ENCODE measurements at regions not wholly inside any gene's neighbourhood (a gene's known extent, or its start where the extent isn't known, plus 50 kb on each side); places are given as distances from the start of the nearest gene placed in this dataset.

- Histone ChIP-seq H3K36me3 (ENCODE audit: insufficient read depth, low read length, poor library complexity, severe bottlenecking) (no peaks in the 10 kb centered on the region), H3K4me3 (ENCODE audit: low read depth, low read length, poor library complexity, severe bottlenecking) (no peak overlapping the region), H3K9me3 (ENCODE audit: low read depth, low read length, poor library complexity, severe bottlenecking) (no peaks in the 10 kb centered on the region), H3K4me1 (ENCODE audit: insufficient read depth, low read length, poor library complexity, severe bottlenecking) (peaks cover 17% of the 10 kb centered on the region), H3K27me3 (replicated peaks; ENCODE audit: insufficient read depth, low read depth, low read length, poor library complexity) (no peaks in the 10 kb centered on the region), H3K27ac (ENCODE audit: low read depth, low read length, poor library complexity, severe bottlenecking) (no peak overlapping the region)
- no TSS peak for BruUV-seq (replicated peaks)
- no peak for DNase-seq (ENCODE audit: low spot score)
- ChIA-PET POLR2A (ENCODE audit: low non-redundant PET) (no interaction called here), CTCF (no interaction called here)
- intact Hi-C loops (cut with micrococcal nuclease; ENCODE audit: unreplicated experiment), result no loop called here
- TF ChIP-seq, protein P1, sequence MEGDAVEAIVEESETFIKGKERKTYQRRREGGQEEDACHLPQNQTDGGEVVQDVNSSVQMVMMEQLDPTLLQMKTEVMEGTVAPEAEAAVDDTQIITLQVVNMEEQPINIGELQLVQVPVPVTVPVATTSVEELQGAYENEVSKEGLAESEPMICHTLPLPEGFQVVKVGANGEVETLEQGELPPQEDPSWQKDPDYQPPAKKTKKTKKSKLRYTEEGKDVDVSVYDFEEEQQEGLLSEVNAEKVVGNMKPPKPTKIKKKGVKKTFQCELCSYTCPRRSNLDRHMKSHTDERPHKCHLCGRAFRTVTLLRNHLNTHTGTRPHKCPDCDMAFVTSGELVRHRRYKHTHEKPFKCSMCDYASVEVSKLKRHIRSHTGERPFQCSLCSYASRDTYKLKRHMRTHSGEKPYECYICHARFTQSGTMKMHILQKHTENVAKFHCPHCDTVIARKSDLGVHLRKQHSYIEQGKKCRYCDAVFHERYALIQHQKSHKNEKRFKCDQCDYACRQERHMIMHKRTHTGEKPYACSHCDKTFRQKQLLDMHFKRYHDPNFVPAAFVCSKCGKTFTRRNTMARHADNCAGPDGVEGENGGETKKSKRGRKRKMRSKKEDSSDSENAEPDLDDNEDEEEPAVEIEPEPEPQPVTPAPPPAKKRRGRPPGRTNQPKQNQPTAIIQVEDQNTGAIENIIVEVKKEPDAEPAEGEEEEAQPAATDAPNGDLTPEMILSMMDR (conservative IDR thresholded peaks at IDR 0.05; ENCODE audit: low read depth, low read length), result no peak
- no peak for TF ChIP-seq EZH2 (IDR thresholded peaks at IDR 0.05; ENCODE audit: borderline replicate concordance, low read depth, low read length, poor library complexity, severe bottlenecking)
Measured at GRCh38 chr15:47517737-47518136, 199.6 kb upstream of the SEMA6D start.

- Histone ChIP-seq H3K27ac (ENCODE audit: low read depth, low read length, poor library complexity, severe bottlenecking) (peak overlapping the region; percentile 49), H3K9me3 (ENCODE audit: low read depth, low read length, poor library complexity, severe bottlenecking) (no peaks in the 10 kb centered on the region), H3K27me3 (replicated peaks; ENCODE audit: insufficient read depth, low read depth, low read length, poor library complexity) (no peaks in the 10 kb centered on the region), H3K36me3 (ENCODE audit: insufficient read depth, low read length, poor library complexity, severe bottlenecking) (no peaks in the 10 kb centered on the region), H3K4me3 (ENCODE audit: low read depth, low read length, poor library complexity, severe bottlenecking) (no peak overlapping the region), H3K4me1 (ENCODE audit: insufficient read depth, low read length, poor library complexity, severe bottlenecking) (peaks cover 11% of the 10 kb centered on the region)
- intact Hi-C loops (cut with micrococcal nuclease; ENCODE audit: unreplicated experiment), result no loop called here
- ChIA-PET POLR2A (ENCODE audit: low non-redundant PET) (no interaction called here), CTCF (interaction anchor here (0.6 kb wide), 1 partner anchor 539 kb away, joined by 4 read pairs; no protein-coding TSS in a partner anchor)
- no peak for TF ChIP-seq EZH2 (IDR thresholded peaks at IDR 0.05; ENCODE audit: borderline replicate concordance, low read depth, low read length, poor library complexity, severe bottlenecking)
- TF ChIP-seq, protein P1 (conservative IDR thresholded peaks at IDR 0.05; ENCODE audit: low read depth, low read length), result no peak
- no TSS peak for BruUV-seq (replicated peaks)
- peak; percentile 77 for DNase-seq (ENCODE audit: low spot score)
Measured at GRCh38 chr15:47523681-47524475, 193.4 kb upstream of the SEMA6D start.

DNA sequence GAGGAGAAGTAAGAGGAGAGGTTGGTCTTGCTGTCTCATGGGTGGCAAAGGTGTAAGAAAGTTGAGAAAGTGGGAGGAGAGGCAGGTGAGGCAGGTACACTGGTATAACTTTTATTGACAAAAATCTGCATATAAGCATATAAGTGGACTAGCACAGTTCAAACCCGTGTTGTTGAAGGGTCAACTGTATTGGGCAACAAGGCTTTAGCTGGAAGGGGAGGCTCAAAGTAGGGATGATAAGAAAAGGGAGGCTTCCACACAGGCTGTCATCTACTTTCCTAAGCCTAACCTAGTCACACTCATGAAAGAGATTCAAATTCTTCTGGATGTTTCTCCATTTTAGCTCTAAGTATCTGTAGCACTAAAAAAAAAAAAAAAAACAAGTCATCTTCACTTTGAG lies 188.1 kb upstream of the SEMA6D start:
- CTCF ChIA-PET, result no interaction called here
- Histone ChIP-seq H3K4me1 (ENCODE audit: insufficient read depth, low read length, poor library complexity, severe bottlenecking) (no peaks in the 10 kb centered on the region), H3K27ac (ENCODE audit: low read depth, low read length, poor library complexity, severe bottlenecking) (no peak overlapping the region), H3K27me3 (replicated peaks; ENCODE audit: insufficient read depth, low read depth, low read length, poor library complexity) (no peaks in the 10 kb centered on the region), H3K36me3 (ENCODE audit: insufficient read depth, low read length, poor library complexity, severe bottlenecking) (no peaks in the 10 kb centered on the region), H3K9me3 (ENCODE audit: low read depth, low read length, poor library complexity, severe bottlenecking) (no peaks in the 10 kb centered on the region), H3K4me3 (ENCODE audit: low read depth, low read length, poor library complexity, severe bottlenecking) (no peak overlapping the region)
- intact Hi-C loops (cut with micrococcal nuclease; ENCODE audit: unreplicated experiment), result no loop called here
- DNase-seq (ENCODE audit: low spot score), result no peak
- BruUV-seq (replicated peaks), result no TSS peak
- TF ChIP-seq, protein P1 (conservative IDR thresholded peaks at IDR 0.05; ENCODE audit: low read depth, low read length), result no peak
- TF ChIP-seq EZH2 (IDR thresholded peaks at IDR 0.05; ENCODE audit: borderline replicate concordance, low read depth, low read length, poor library complexity, severe bottlenecking), result no peak
- POLR2A ChIA-PET (ENCODE audit: low non-redundant PET), result no interaction called here
